NCI-H526 treated with DMSO at 0.1 percent for 48 hours (cell line): ENCODE measurements at regions not wholly inside any gene's neighbourhood (a gene's known extent, or its start where the extent isn't known, plus 50 kb on each side); places are given as distances from the start of the nearest gene placed in this dataset.

Experiments
- DNase-seq: peaks from one replicate; lab custom pipeline; 2025; lab: John Stamatoyannopoulos, UW

- DNase-seq = no peak
Observed at GRCh38 chr7:41175435-41175834, 527.5 kb downstream of the INHBA start.

GRCh38 chr7:41174521-41174920 is 528.4 kb downstream of the INHBA start:
- no peak for DNase-seq

GRCh38 chr7:41170466-41170865 is 532.4 kb downstream of the INHBA start:
- no peak for DNase-seq

GRCh38 chr7:41169317-41169716 is 533.6 kb downstream of the INHBA start:
- DNase-seq = no peak

GRCh38 chr7:41167836-41168235 is 535.1 kb downstream of the INHBA start:
- DNase-seq = no peak

- DNase-seq = no peak
Observed at GRCh38 chr7:41164440-41164839, 538.5 kb downstream of the INHBA start.

GRCh38 chr7:41163991-41164390 is 538.9 kb downstream of the INHBA start:
- no peak for DNase-seq

- no peak for DNase-seq
Observed at GRCh38 chr7:41162612-41163011, 540.3 kb downstream of the INHBA start.

GRCh38 chr7:41161041-41161587 is 541.8 kb downstream of the INHBA start:
- no peak for DNase-seq

GRCh38 chr7:41156268-41156667 is 546.6 kb downstream of the INHBA start:
- no peak for DNase-seq

- DNase-seq = no peak
Observed at GRCh38 chr7:41153268-41153667, 549.6 kb downstream of the INHBA start.

- no peak for DNase-seq
Observed at GRCh38 chr7:41152179-41152678, 550.7 kb downstream of the INHBA start.

- DNase-seq = no peak
Observed at GRCh38 chr7:41149576-41149975, 553.3 kb downstream of the INHBA start.

GRCh38 chr7:41148521-41148951 is 554.4 kb downstream of the INHBA start:
- no peak for DNase-seq

- DNase-seq = no peak
Observed at GRCh38 chr7:41147606-41148485, 555.0 kb downstream of the INHBA start.

GRCh38 chr7:41146429-41146828 is 556.5 kb downstream of the INHBA start:
- DNase-seq = no peak

- DNase-seq = no peak
Observed at GRCh38 chr7:41145656-41146055, 557.2 kb downstream of the INHBA start.

- no peak for DNase-seq
Observed at GRCh38 chr7:41142904-41143473, 559.9 kb downstream of the INHBA start.

GRCh38 chr7:41139789-41140188 is 563.1 kb downstream of the INHBA start:
- DNase-seq = no peak

GRCh38 chr7:41136551-41136950 is 566.3 kb downstream of the INHBA start:
- no peak for DNase-seq

GRCh38 chr7:41135511-41135910 is 567.4 kb downstream of the INHBA start:
- DNase-seq = no peak

- DNase-seq = no peak
Observed at GRCh38 chr7:41134300-41135255, 568.3 kb downstream of the INHBA start.
